KMS-11 (cell line): ENCODE measurements at regions not wholly inside any gene's neighbourhood (a gene's known extent, or its start where the extent isn't known, plus 50 kb on each side); places are given as distances from the start of the nearest gene placed in this dataset.

Source experiments
- H2AFZ ChIP-seq: fragments of 200-600 bp; sonication (generic); 2 replicates; pipeline ENCODE4 v1.6.1; 2016; ENCODE audit warnings: antibody characterized with exemption, mixed run types, low read depth
- H3K27ac ChIP-seq: fragments of 200-600 bp; sonication (generic); 2 replicates; pipeline ENCODE4 v1.6.1; 2016; ENCODE audit warnings: mild to moderate bottlenecking, mixed run types
- H3K27me3 ChIP-seq: fragments of 200-600 bp; sonication (generic); 2 replicates; pipeline ENCODE4 v1.6.1; 2017; ENCODE audit warnings: mild to moderate bottlenecking, low read depth, mixed run types, moderate library complexity; ENCODE audit not compliant: insufficient read depth
- H3K36me3 ChIP-seq: fragments of 200-600 bp; sonication (generic); 2 replicates; pipeline ENCODE4 v1.6.1; 2017; ENCODE audit warnings: mild to moderate bottlenecking, mixed run types; ENCODE audit not compliant: insufficient read depth
- H3K4me1 ChIP-seq: fragments of 200-600 bp; sonication (generic); 2 replicates; pipeline ENCODE4 v1.6.1; 2016; ENCODE audit warnings: mild to moderate bottlenecking, low read depth, mixed run types; ENCODE audit not compliant: poor library complexity, severe bottlenecking
- H3K4me2 ChIP-seq: fragments of 200-600 bp; sonication (generic); 2 replicates; pipeline ENCODE4 v1.7.0; 2016; ENCODE audit warnings: mild to moderate bottlenecking, mixed run types
- H3K4me3 ChIP-seq: fragments of 200-600 bp; sonication (generic); IDR thresholded peaks from 2 replicates; pipeline ENCODE4 v1.6.1; 2017; ENCODE audit warnings: low read depth, low read length, mixed read lengths; ENCODE audit not compliant: insufficient read depth
- H3K79me2 ChIP-seq: fragments of 200-600 bp; sonication (generic); 2 replicates; pipeline ENCODE4 v1.6.1; 2016; ENCODE audit warnings: low read depth, mixed run types; ENCODE audit not compliant: insufficient read depth
- H3K9ac ChIP-seq: fragments of 200-600 bp; sonication (generic); 2 replicates; pipeline ENCODE4 v1.6.1; 2016; ENCODE audit warnings: mild to moderate bottlenecking, mixed run types
- H4K20me1 ChIP-seq: fragments of 200-600 bp; sonication (generic); 2 replicates; pipeline ENCODE4 v1.6.1; 2016; ENCODE audit warnings: mild to moderate bottlenecking, mixed run types; ENCODE audit not compliant: insufficient read depth
- CTCF ChIP-seq: fragments of 200-600 bp; sonication (generic); conservative IDR thresholded peaks from 2 replicates; pipeline ENCODE4 v1.6.1; 2017; ENCODE audit warnings: low read depth, mild to moderate bottlenecking, antibody characterized with exemption, low read length, moderate library complexity, mixed read lengths

DNA sequence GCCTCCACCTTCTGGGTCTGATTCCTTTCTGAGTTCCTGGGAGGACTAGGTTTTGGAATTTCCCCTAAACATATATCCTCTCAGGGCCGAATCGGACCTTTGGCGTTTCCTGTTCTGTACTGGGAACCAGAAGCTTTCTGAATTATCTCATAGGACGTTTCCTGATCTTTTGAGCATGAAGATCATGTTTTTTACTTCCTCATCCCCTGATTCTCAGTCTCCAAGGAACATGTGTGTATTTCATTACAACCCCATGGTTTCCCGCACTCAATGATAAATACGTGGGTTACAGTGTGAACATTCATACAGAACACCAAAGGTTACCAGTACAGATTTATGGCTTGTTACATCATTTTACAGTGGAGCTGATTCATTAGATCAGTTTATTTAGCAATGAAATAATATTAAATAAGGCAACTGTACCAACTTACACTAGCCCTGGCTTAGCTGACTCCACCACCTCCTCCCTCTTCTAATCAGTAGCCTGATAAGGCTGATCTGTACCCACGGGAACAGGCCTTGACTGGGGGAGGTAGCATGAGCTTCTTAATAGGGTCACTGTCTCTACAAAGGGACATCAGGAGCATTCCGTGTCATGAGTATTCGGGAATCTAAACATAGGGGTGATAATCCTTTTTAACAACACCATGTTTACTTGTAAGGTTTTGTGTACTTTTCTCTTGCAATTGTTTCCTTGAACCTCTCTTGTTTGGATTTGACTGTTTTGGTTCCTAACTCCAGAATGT is 57.8 kb upstream of the ERRFI1 start:
- no peaks in the 10 kb centered on the region for H3K27me3 ChIP-seq
- H3K4me3 ChIP-seq, result no peak overlapping the region
- H2AFZ ChIP-seq, result no peak overlapping the region
- no peaks in the 10 kb centered on the region for H3K79me2 ChIP-seq
- no peak for TF ChIP-seq CTCF
- no peaks in the 10 kb centered on the region for H4K20me1 ChIP-seq
- no peak overlapping the region for H3K27ac ChIP-seq
- H3K36me3 ChIP-seq, result no peaks in the 10 kb centered on the region
- H3K4me2 ChIP-seq, result no peak overlapping the region
- H3K4me1 ChIP-seq, result no peaks in the 10 kb centered on the region
- H3K9ac ChIP-seq, result no peak overlapping the region

DNA sequence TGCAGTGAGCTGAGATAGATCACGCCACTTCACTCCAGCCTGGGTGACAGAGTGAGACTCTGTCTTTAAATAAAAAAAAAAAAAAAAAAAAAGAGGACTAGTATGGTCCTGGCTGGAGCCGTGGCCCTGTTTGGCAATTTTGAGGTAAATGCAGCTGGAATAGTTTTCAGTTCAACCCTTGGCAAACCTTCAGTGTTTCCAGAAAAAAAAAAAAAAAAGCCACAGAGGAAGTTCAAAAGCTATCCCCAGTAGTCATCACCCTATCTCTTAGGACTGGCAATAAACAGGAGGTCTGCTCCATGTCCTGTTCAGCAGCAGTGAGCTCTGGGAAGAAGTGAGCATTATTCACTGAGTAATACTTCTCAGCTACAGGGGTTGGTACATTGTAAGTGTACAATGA is 56.8 kb upstream of the ERRFI1 start:
- Histone ChIP-seq H3K4me2 (no peak overlapping the region), H3K4me3 (no peak overlapping the region), H3K36me3 (no peaks in the 10 kb centered on the region), H3K27ac (no peak overlapping the region), H3K27me3 (no peaks in the 10 kb centered on the region), H4K20me1 (no peaks in the 10 kb centered on the region), H2AFZ (no peak overlapping the region), H3K79me2 (no peaks in the 10 kb centered on the region), H3K4me1 (no peaks in the 10 kb centered on the region), H3K9ac (no peak overlapping the region)
- no peak for TF ChIP-seq CTCF

DNA sequence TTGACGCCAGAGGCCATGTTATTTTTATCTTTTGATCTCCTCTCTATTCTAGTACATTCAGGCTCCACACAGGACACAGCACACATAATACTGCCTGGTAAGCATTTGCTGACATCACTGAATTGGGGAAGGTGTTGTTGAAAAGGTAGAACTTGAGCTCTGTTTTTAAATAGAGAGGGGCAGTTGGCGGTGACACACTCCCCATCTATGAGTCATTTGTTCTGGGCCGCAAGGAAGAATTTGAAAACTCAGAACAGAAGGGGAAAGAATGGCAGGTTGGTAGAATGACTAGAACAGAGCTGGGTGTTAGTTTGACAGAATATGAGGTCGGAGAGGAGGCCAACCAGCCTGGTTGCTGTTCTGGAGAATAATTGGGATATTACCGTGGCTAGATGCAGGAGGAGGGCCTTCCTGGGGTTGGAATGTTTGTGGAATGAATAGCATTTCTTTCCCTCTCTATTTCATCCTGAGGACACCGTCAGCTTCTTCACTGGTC is 52.1 kb upstream of the ERRFI1 start:
- H2AFZ ChIP-seq, result no peak overlapping the region
- H3K27me3 ChIP-seq, result no peaks in the 10 kb centered on the region
- no peaks in the 10 kb centered on the region for H3K79me2 ChIP-seq
- no peaks in the 10 kb centered on the region for H3K4me1 ChIP-seq
- TF ChIP-seq CTCF, result no peak
- H3K36me3 ChIP-seq, result no peaks in the 10 kb centered on the region
- no peak overlapping the region for H3K4me2 ChIP-seq
- no peak overlapping the region for H3K27ac ChIP-seq
- no peak overlapping the region for H3K4me3 ChIP-seq
- no peaks in the 10 kb centered on the region for H4K20me1 ChIP-seq
- H3K9ac ChIP-seq, result no peak overlapping the region

GRCh38 chr1:8077602-8078001 is 51.5 kb upstream of the ERRFI1 start:
- no peaks in the 10 kb centered on the region for H3K79me2 ChIP-seq
- H3K4me3 ChIP-seq, result no peak overlapping the region
- no peaks in the 10 kb centered on the region for H3K27me3 ChIP-seq
- no peaks in the 10 kb centered on the region for H3K4me1 ChIP-seq
- H4K20me1 ChIP-seq, result no peaks in the 10 kb centered on the region
- no peak for TF ChIP-seq CTCF
- H3K27ac ChIP-seq, result no peak overlapping the region
- no peaks in the 10 kb centered on the region for H3K36me3 ChIP-seq
- H3K9ac ChIP-seq, result no peak overlapping the region
- H2AFZ ChIP-seq, result no peak overlapping the region
- no peak overlapping the region for H3K4me2 ChIP-seq
